Embryonic facial prominence (tissue), 1 donor: ENCODE measurements at regions not wholly inside any gene's neighbourhood (a gene's known extent, or its start where the extent isn't known, plus 50 kb on each side); places are given as distances from the start of the nearest gene placed in this dataset.

ENCODE experiments used
- DNase-seq: peaks from one replicate; pipeline ENCODE4 v3.0.0-alpha.2; 2016; ENCODE audit errors: extremely low spot score

- DNase-seq, result no peak
These were observed 136.6 kb downstream of the PIK3R1 start for GRCh38 chr5:68352166-68352565.

GRCh38 chr5:68353605-68354004 lies 138.0 kb downstream of the PIK3R1 start:
- no peak for DNase-seq

- DNase-seq, result no peak
These were observed 138.8 kb downstream of the PIK3R1 start for GRCh38 chr5:68354315-68354714.

GRCh38 chr5:68356216-68356615 lies 140.7 kb downstream of the PIK3R1 start:
- DNase-seq, result no peak

- DNase-seq, result no peak
These were observed 141.1 kb downstream of the PIK3R1 start for GRCh38 chr5:68356623-68357022.

- DNase-seq, result no peak
These were observed 144.1 kb downstream of the PIK3R1 start for GRCh38 chr5:68359699-68360098.

GRCh38 chr5:68362331-68362730 lies 146.8 kb downstream of the PIK3R1 start:
- no peak for DNase-seq

- DNase-seq, result no peak
These were observed 150.3 kb downstream of the PIK3R1 start for GRCh38 chr5:68365889-68366288.

- DNase-seq, result no peak
These were observed 151.7 kb downstream of the PIK3R1 start for GRCh38 chr5:68367287-68367686.

GRCh38 chr5:68367717-68368116 lies 152.2 kb downstream of the PIK3R1 start:
- no peak for DNase-seq

GRCh38 chr5:68368311-68369022 lies 152.9 kb downstream of the PIK3R1 start:
- DNase-seq, result no peak

- no peak for DNase-seq
These were observed 153.4 kb downstream of the PIK3R1 start for GRCh38 chr5:68369023-68369359.

GRCh38 chr5:68369457-68370125 lies 154.0 kb downstream of the PIK3R1 start:
- DNase-seq, result no peak

- DNase-seq, result no peak
These were observed 154.6 kb downstream of the PIK3R1 start for GRCh38 chr5:68370196-68370595.

- DNase-seq, result no peak
These were observed 156.1 kb downstream of the PIK3R1 start for GRCh38 chr5:68371607-68372006.

GRCh38 chr5:68372161-68372560 lies 156.6 kb downstream of the PIK3R1 start:
- DNase-seq, result no peak

- no peak for DNase-seq
These were observed 157.5 kb downstream of the PIK3R1 start for GRCh38 chr5:68373050-68373449.

GRCh38 chr5:68374796-68375518 lies 159.4 kb downstream of the PIK3R1 start:
- DNase-seq, result no peak

GRCh38 chr5:68375540-68375939 lies 160.0 kb downstream of the PIK3R1 start:
- no peak for DNase-seq

- DNase-seq, result no peak
These were observed 161.4 kb downstream of the PIK3R1 start for GRCh38 chr5:68376935-68377334.

GRCh38 chr5:68377733-68378132 lies 162.2 kb downstream of the PIK3R1 start:
- DNase-seq, result no peak

GRCh38 chr5:68378204-68378820 lies 162.8 kb downstream of the PIK3R1 start:
- DNase-seq, result no peak
